ENCODE measurements at regions not wholly inside any gene's neighbourhood (a gene's known extent, or its start where the extent isn't known, plus 50 kb on each side); places are given as distances from the start of the nearest gene placed in this dataset.

GRCh38 chr10:85402541-85402940 lies 964.1 kb downstream of the GRID1 start (continued):
- TF ChIP-seq, protein P1, sequence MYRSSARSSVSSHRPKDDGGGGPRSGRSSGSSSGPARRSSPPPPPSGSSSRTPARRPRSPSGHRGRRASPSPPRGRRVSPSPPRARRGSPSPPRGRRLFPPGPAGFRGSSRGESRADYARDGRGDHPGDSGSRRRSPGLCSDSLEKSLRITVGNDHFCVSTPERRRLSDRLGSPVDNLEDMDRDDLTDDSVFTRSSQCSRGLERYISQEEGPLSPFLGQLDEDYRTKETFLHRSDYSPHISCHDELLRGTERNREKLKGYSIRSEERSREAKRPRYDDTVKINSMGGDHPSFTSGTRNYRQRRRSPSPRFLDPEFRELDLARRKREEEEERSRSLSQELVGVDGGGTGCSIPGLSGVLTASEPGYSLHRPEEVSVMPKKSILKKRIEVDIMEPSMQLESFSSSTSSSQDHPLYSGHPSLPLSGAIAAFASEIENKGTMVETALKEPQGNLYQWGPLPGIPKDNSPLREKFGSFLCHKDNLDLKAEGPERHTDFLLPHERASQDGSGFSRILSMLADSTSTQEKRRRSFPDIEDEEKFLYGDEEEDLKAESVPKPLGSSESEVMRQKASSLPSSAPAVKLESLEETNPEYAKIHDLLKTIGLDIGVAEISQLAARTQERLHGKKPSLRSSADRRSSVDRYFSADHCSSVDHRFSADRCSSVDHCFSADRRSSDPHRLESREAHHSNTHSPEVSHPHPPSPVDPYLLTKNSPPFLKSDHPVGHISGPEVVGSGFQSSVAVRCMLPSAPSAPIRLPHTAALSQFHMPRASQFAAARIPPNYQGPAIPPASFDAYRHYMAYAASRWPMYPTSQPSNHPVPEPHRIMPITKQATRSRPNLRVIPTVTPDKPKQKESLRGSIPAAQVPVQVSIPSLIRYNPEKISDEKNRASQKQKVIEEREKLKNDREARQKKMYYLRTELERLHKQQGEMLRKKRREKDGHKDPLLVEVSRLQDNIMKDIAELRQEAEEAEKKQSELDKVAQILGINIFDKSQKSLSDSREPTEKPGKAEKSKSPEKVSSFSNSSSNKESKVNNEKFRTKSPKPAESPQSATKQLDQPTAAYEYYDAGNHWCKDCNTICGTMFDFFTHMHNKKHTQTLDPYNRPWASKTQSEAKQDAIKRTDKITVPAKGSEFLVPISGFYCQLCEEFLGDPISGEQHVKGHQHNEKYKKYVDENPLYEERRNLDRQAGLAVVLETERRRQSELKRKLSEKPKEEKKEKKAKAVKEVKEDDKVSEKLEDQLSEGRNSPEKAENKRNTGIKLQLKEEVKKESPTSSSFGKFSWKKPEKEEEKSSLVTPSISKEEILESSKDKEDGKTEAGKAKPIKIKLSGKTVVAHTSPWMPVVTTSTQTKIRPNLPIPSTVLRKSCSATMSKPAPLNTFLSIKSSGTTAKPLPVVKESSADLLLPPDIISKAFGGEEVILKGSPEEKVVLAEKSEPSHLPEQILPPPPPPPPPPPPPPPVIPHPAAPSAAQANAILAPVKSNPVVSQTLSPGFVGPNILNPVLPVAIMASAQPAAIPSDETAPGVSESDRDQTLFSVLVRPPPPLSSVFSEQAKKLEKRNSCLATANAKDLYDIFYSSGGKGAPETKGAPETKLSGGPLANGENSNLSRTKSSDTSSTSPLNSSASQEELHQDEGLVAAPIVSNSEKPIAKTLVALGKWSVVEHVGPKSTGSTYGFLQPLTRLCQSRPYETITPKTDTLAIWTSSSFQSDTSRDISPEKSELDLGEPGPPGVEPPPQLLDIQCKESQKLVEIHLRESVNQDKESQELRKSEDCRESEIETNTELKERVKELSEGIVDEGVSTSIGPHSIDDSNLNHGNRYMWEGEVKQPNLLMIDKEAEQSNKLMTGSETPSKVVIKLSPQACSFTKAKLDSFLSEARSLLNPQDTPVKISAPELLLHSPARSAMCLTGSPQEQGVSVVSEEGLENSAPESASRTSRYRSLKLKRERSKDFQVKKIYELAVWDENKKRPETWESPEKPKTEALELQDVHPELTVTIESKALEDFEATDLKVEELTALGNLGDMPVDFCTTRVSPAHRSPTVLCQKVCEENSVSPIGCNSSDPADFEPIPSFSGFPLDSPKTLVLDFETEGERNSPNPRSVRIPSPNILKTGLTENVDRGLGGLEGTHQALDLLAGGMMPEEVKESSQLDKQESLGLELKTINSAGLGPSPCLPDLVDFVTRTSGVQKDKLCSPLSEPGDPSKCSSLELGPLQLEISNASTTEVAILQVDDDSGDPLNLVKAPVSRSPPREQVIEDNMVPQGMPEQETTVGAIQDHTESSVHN (IDR thresholded peaks at IDR 0.05; ENCODE audit: borderline replicate concordance in 1 of 2, low read depth in 1 of 2) = no peak
- no peak for TF ChIP-seq RBFOX2 (IDR thresholded peaks at IDR 0.05; ENCODE audit: low read depth, low read length)
- TF ChIP-seq ZNF431 (CRISPR knock-in tag; IDR thresholded peaks at IDR 0.05) = no peak
- no peak for TF ChIP-seq ZFP36 (IDR thresholded peaks at IDR 0.05; ENCODE audit: low read depth, low read length, partially characterized antibody)
- TF ChIP-seq FOXK2 (conservative IDR thresholded peaks at IDR 0.05 in 1 of 2, IDR thresholded peaks at IDR 0.05 in 1 of 2; ENCODE audit: low read depth in 2 of 2) = no peak
- TF ChIP-seq GATAD2A (IDR thresholded peaks at IDR 0.05) = no peak
- TF ChIP-seq GMEB1 (CRISPR knock-in tag; IDR thresholded peaks at IDR 0.05) = no peak
- TF ChIP-seq OTX1 (CRISPR knock-in tag; IDR thresholded peaks at IDR 0.05) = no peak
- no peak for TF ChIP-seq ZNF395 (CRISPR knock-in tag; IDR thresholded peaks at IDR 0.05)
- no peak for TF ChIP-seq ZNF79 (CRISPR knock-in tag; IDR thresholded peaks at IDR 0.05; ENCODE audit: low read depth)
- no peak for TF ChIP-seq CEBPZ (IDR thresholded peaks at IDR 0.05; ENCODE audit: borderline replicate concordance, low read depth, low read length)
- no peak for TF ChIP-seq ZNF174 (CRISPR knock-in tag; IDR thresholded peaks at IDR 0.05)
- TF ChIP-seq TAF7 (tag; IDR thresholded peaks at IDR 0.05) = no peak

Data from K562 (cell line).